H9 (cell line): ENCODE measurements at regions not wholly inside any gene's neighbourhood (a gene's known extent, or its start where the extent isn't known, plus 50 kb on each side); places are given as distances from the start of the nearest gene placed in this dataset.

Experiments used
- DNase-seq: peaks from one replicate; pipeline ENCODE4 v3.0.0-alpha.2; 2017
- H2AFZ ChIP-seq: one replicate; pipeline ENCODE4 v1.6.1; 2013; ENCODE audit warnings: mild to moderate bottlenecking, low read length, control low read depth, moderate library complexity
- H2AK5ac ChIP-seq: 2 replicates; pipeline ENCODE4 v1.6.1; 2013; ENCODE audit warnings: low read length, control low read depth, mixed read lengths; ENCODE audit not compliant: insufficient read length
- H2BK120ac ChIP-seq: one replicate; pipeline ENCODE4 v1.6.1; 2013; ENCODE audit warnings: low read depth, mild to moderate bottlenecking, low read length, control low read depth, inconsistent platforms; ENCODE audit not compliant: poor library complexity, severe bottlenecking
- H2BK12ac ChIP-seq: 2 replicates; pipeline ENCODE4 v1.6.1; 2013; ENCODE audit warnings: low read length, control low read depth, mixed read lengths, low read depth; ENCODE audit not compliant: insufficient read length
- H2BK15ac ChIP-seq: 2 replicates; pipeline ENCODE4 v1.6.1; 2013; ENCODE audit warnings: low read depth, low read length, control low read depth
- H2BK20ac ChIP-seq: one replicate; pipeline ENCODE4 v1.6.1; 2013; ENCODE audit warnings: low read depth, mild to moderate bottlenecking, low read length, control low read depth, inconsistent platforms; ENCODE audit not compliant: poor library complexity, severe bottlenecking
- H2BK5ac ChIP-seq: 2 replicates; pipeline ENCODE4 v1.6.1; 2013; ENCODE audit warnings: low read length, control low read depth, mixed read lengths; ENCODE audit not compliant: insufficient read length
- H3K14ac ChIP-seq: 2 replicates; pipeline ENCODE4 v1.6.1; 2013; ENCODE audit warnings: low read length, control low read depth; ENCODE audit not compliant: insufficient read depth
- H3K18ac ChIP-seq: 2 replicates; pipeline ENCODE4 v1.6.1; 2013; ENCODE audit warnings: low read depth, mild to moderate bottlenecking, mixed read lengths, low read length, control low read depth; ENCODE audit not compliant: insufficient read length
- H3K23ac ChIP-seq: 2 replicates; pipeline ENCODE4 v1.6.1; 2013; ENCODE audit warnings: low read length, control low read depth, mixed read lengths, low read depth; ENCODE audit not compliant: insufficient read length
- H3K23me2 ChIP-seq: 2 replicates; pipeline ENCODE4 v1.6.1; 2013; ENCODE audit warnings: low read depth, mild to moderate bottlenecking, mixed read lengths, low read length, control low read depth; ENCODE audit not compliant: insufficient read length, poor library complexity, severe bottlenecking
- H3K27ac ChIP-seq: 2 replicates; pipeline ENCODE4 v1.5.1; 2013; ENCODE audit warnings: low read length, control low read depth, mixed read lengths, low read depth; ENCODE audit not compliant: insufficient read length
- H3K27me3 ChIP-seq: 2 replicates; pipeline ENCODE4 v1.6.1; 2013; ENCODE audit warnings: low read length, control low read depth, inconsistent platforms; ENCODE audit not compliant: insufficient read depth
- H3K4ac ChIP-seq: 2 replicates; pipeline ENCODE4 v1.6.1; 2013; ENCODE audit warnings: low read depth, mild to moderate bottlenecking, control low read depth, inconsistent platforms, low read length, moderate library complexity
- H3K4me1 ChIP-seq: 2 replicates; pipeline ENCODE4 v1.6.1; 2013; ENCODE audit warnings: low read length, control low read depth, inconsistent platforms; ENCODE audit not compliant: insufficient read depth
- H3K4me2 ChIP-seq: 2 replicates; pipeline ENCODE4 v1.6.1; 2013; ENCODE audit warnings: low read length, control low read depth, mixed read lengths; ENCODE audit not compliant: insufficient read length, insufficient read depth
- H3K56ac ChIP-seq: 2 replicates; pipeline ENCODE4 v1.6.1; 2013; ENCODE audit warnings: low read depth, mild to moderate bottlenecking, mixed read lengths, low read length, control low read depth; ENCODE audit not compliant: insufficient read length
- H3K79me1 ChIP-seq: 2 replicates; pipeline ENCODE4 v1.6.1; 2013; ENCODE audit warnings: low read depth, mild to moderate bottlenecking, moderate library complexity, low read length, control low read depth, inconsistent platforms; ENCODE audit not compliant: insufficient read depth, poor library complexity, severe bottlenecking
- H3K79me2 ChIP-seq: 2 replicates; pipeline ENCODE4 v1.6.1; 2013; ENCODE audit warnings: low read length, control low read depth, inconsistent platforms; ENCODE audit not compliant: insufficient read depth
- H3K9ac ChIP-seq: 2 replicates; pipeline ENCODE4 v1.6.1; 2013; ENCODE audit warnings: low read length, control low read depth, mixed read lengths; ENCODE audit not compliant: insufficient read length; ENCODE audit errors: extremely low read depth
- H3K9me3 ChIP-seq: one replicate; pipeline ENCODE4 v1.6.1; 2013; ENCODE audit warnings: low read depth, low read length, inconsistent platforms; ENCODE audit not compliant: control insufficient read depth
- H3T11ph ChIP-seq: one replicate; pipeline ENCODE4 v1.6.1; 2013; ENCODE audit warnings: mild to moderate bottlenecking, low read length, control low read depth, inconsistent platforms
- H4K20me1 ChIP-seq: one replicate; pipeline ENCODE4 v1.6.1; 2013; ENCODE audit not compliant: control insufficient read depth, insufficient read length, insufficient read depth
- H4K5ac ChIP-seq: 2 replicates; pipeline ENCODE4 v1.6.1; 2013; ENCODE audit warnings: low read depth, mild to moderate bottlenecking, mixed read lengths, low read length, control low read depth; ENCODE audit not compliant: insufficient read length
- H4K8ac ChIP-seq: replicated peaks from 2 replicates; pipeline ENCODE4 v1.6.1; 2013; ENCODE audit warnings: low read length, control low read depth, mixed read lengths, low read depth; ENCODE audit not compliant: insufficient read length
- H4K91ac ChIP-seq: 2 replicates; pipeline ENCODE4 v1.6.1; 2013; ENCODE audit warnings: low read depth, mild to moderate bottlenecking, moderate library complexity, mixed read lengths, low read length, control low read depth; ENCODE audit not compliant: insufficient read length
- H3K27ac Mint-ChIP-seq, 3 experiments: 2 replicates in 2 of 3; 3 replicates in 1 of 3; pipeline ENCODE4 v1.8.0; 2020 to 2021; ENCODE audit warnings: mixed read lengths in 3 of 3, mild to moderate bottlenecking in 1 of 3, moderate library complexity in 1 of 3
- H3K27me3 Mint-ChIP-seq: 2 replicates; pipeline ENCODE4 v1.8.0; 2021; ENCODE audit warnings: low read depth, mild to moderate bottlenecking, moderate library complexity, mixed read lengths
- H3K36me3 Mint-ChIP-seq, 3 experiments: 2 replicates in 2 of 3; 3 replicates in 1 of 3; pipeline ENCODE4 v1.8.0; 2020 to 2021; ENCODE audit warnings: low read depth in 3 of 3, mixed read lengths in 3 of 3; ENCODE audit not compliant: insufficient read depth in 1 of 3
- H3K4me1 Mint-ChIP-seq, 2 experiments: 2 replicates each; pipeline ENCODE4 v1.8.0; 2020; ENCODE audit warnings: mixed read lengths in 2 of 2
- H3K4me3 Mint-ChIP-seq, 2 experiments: 2 replicates in 1 of 2; 3 replicates in 1 of 2; pipeline ENCODE4 v1.8.0; 2020 to 2021; ENCODE audit warnings: mild to moderate bottlenecking in 2 of 2, mixed read lengths in 2 of 2, moderate library complexity in 1 of 2
- H3K9me3 Mint-ChIP-seq, 2 experiments: 2 replicates in 1 of 2; 3 replicates in 1 of 2; pipeline ENCODE4 v1.8.0; 2020; ENCODE audit warnings: mild to moderate bottlenecking in 2 of 2, mixed read lengths in 2 of 2, moderate library complexity in 1 of 2
- CTCF ChIP-seq: fragments of 200-600 bp; sonication (generic); conservative IDR thresholded peaks from 3 replicates; pipeline ENCODE4 v1.8.0; 2021; ENCODE audit warnings: antibody characterized with exemption, mild to moderate bottlenecking
- WGBS: extraction: QIAGEN DNeasy Blood & Tissue Kit; methylation state at CpG from one replicate; pipeline ENCODE4 v1.1.7; 2013; ENCODE audit warnings: missing lambda C conversion rate, low lambda C conversion rate, mixed read lengths; ENCODE audit not compliant: insufficient read length; ENCODE audit errors: extremely low coverage; 5-methylcytosine and 5-hydroxymethylcytosine counted together

GRCh38 chr7:28354601-28355402 is 57.5 kb upstream of the CREB5 start:
- no peak for TF ChIP-seq CTCF
- Mint-ChIP-seq H3K36me3 (no peaks in the 10 kb centered on the region; a peak in 1 of 7 replicates), H3K4me3 (no peak overlapping the region), H3K27ac (no peak overlapping the region), H3K4me1 (peaks cover 35 to 50% of the 10 kb centered on the region in 2 experiments), H3K9me3 (peaks cover 2 to 3% of the 10 kb centered on the region in 2 experiments; a peak in 3 of 5 replicates), H3K27me3 (no peaks in the 10 kb centered on the region)
- Histone ChIP-seq H2BK20ac (no peak overlapping the region), H4K8ac (no peak overlapping the region), H3K4me2 (no peak overlapping the region), H4K20me1 (no peaks in the 10 kb centered on the region), H2BK120ac (no peak overlapping the region), H3K23ac (no peak overlapping the region), H3K27ac (no peak overlapping the region), H3K9me3 (no peaks in the 10 kb centered on the region), H3K18ac (no peak overlapping the region), H4K91ac (no peak overlapping the region), H3K14ac (no peak overlapping the region), H2AFZ (no peak overlapping the region), H2BK15ac (no peak overlapping the region), H3K27me3 (no peaks in the 10 kb centered on the region), H3K9ac (no peak overlapping the region), H3K4ac (no peak overlapping the region), H2BK12ac (no peak overlapping the region), H3K56ac (no peak overlapping the region), H2BK5ac (no peak overlapping the region), H3K4me1 (peaks cover 10% of the 10 kb centered on the region), H3K23me2 (no peaks in the 10 kb centered on the region), H3T11ph (no peak overlapping the region), H4K5ac (no peak overlapping the region), H3K79me1 (no peaks in the 10 kb centered on the region), H2AK5ac (no peak overlapping the region), H3K79me2 (no peaks in the 10 kb centered on the region)
- no peak for DNase-seq
- no CpG with 5 or more reads among the region's 8 CpGs for WGBS
